ENCODE measurements at regions not wholly inside any gene's neighbourhood (a gene's known extent, or its start where the extent isn't known, plus 50 kb on each side); places are given as distances from the start of the nearest gene placed in this dataset.

DNA sequence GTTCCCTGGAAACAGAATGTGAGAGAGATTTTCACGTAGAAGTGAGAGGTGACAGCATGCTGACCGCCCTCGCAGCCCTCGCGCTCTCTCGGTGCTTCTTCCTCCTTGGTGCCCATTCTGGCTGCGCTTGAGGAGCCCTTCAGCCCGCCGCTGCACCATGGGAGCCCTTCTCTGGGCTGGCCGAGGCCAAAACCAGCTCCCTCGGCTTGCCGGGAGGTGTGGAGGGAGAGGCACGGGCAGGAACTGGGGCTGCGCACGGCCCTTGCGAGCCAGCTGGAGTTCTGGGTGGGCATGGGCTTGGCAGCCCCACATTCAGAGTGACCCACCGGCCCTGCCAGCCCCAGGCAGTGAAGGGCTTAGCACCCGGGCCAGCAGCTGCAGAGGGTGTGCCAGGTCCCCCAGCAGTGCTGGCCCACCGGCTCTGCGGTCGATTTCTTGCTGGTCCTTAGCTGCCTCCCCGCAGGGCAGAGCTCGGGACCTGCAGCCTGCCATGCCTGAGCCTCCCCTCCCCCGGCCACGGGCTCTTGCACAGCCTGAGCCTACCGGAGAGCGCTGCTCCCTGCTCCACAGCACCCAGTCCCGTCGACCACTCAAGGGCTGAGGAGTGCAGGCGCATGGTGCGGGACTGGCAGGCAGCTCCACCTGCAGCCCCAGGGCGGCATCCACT, 888.7 kb upstream of the ZWINT start:
- DNase-seq (ENCODE audit: low read depth in 2 of 3, low spot score in 2 of 3): no peak

DNA sequence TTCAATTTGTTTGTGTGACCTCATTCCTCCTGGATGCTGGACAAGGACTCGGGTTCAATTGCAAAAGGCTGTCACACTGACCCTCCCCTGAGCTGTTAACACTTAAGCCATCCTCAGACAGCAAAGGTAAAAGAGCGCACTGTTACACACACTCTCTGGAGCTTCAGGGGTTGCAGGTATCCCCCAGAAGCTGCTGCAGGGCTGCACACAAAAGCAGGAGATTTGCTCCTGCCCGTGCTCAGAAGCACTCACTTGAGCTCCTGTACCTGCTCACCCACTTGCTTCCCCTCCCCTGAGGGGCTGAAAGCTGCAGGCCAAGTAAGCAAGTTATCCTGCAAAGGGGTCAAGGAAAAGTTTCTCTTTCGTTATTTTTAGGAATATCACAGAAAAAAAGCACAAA, 886.2 kb upstream of the ZWINT start:
- no peak for DNase-seq (ENCODE audit: low read depth in 2 of 3, low spot score in 2 of 3)

DNA sequence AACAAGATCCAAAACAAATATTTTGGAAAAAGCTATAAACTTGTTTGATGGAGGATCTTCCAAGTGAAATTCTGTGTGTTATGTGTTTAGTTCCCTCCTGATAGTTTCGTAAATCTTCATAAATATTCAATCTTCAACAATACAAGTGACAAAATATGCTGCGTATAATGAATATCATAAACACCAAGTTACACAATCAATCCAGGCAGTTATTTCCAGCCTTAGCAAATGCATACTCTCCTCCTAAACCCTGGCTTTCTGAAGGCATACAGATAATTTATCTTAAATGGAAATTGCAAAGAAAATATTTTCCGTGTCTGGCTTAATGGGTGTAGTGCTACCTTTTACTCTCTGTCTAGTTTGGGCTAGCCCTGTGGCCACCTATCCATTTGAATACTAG, 864.9 kb upstream of the ZWINT start:
- DNase-seq (ENCODE audit: low read depth in 2 of 3, low spot score in 2 of 3): no peak

DNA sequence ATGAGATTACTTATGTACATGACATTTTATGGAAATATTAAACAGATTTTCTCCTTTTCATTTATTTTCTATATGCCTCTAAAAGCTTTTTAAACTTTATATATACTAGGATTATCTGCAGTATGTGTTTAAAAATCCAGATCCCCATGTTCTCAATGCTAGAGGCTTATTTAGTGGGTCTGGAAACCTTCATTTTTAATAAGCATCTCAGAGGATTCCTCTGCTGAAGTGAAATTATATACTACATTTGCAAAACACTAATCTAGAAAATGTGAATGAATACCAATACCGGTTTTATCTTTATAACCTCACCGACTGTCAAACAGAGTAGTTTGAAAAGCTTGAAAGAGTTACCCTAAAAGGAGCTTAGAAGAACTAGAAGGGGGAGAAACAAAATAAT, 863.8 kb upstream of the ZWINT start:
- DNase-seq (ENCODE audit: low read depth in 2 of 3, low spot score in 2 of 3): no peak

DNA sequence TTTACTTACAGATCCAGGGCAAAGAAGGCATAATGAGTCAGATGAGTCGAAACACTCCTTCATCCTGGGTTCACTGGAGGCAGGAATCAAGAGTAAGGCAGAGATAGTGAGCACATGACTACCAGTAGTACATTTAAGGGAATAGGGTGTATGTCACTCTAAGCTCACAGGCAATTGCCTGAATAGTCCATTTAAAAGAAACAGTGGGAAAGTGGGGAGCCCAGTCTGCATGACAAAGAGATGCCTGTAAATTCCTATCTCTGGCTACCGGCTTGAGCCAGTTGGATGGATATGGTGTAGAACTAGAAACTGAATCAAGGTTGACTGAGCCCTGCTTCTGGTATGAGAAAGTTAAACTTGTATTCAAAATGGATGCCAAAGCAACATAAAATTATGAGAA, 861.5 kb upstream of the ZWINT start:
- DNase-seq (ENCODE audit: low read depth in 2 of 3, low spot score in 2 of 3): no peak

DNA sequence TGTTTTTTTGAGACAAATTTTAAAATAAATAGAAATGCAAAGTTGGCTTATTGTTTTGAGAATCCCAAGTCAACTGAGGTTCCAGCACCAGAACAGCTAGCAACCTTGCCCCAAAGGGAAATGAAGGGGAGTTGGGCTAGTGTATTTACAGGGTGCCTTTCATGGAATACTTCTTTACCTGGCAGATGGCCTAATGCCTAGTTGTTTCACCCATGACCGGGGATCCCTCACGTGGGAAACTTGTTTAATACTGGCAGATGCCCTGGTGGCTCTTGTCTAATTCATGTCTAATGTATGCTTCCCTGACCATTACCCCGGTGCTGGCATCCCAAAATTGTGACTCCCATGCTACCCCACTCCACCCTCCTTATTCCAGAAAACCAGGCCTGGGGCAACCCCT, 861.1 kb upstream of the ZWINT start:
- no peak for DNase-seq (ENCODE audit: low read depth in 2 of 3, low spot score in 2 of 3)

DNA sequence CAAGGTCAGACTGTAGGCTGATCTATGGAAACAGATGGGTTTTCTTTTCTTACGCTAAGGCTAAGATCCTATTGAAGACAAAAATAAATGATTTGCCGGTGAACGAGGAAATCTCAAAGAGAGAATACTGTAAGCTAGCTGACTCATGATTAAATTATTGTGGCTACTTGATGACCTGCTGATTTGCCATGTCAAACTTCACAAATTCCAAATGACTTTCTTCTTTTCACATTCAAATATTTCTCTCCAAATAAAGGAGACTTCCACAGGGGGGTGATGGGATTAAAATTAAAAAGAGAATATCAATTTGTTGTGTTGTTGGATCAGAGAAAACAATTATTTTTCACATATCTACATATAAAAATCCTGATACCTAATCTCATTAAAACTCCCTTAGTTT, 860.6 kb upstream of the ZWINT start:
- DNase-seq (ENCODE audit: low read depth in 2 of 3, low spot score in 2 of 3): no peak

DNA sequence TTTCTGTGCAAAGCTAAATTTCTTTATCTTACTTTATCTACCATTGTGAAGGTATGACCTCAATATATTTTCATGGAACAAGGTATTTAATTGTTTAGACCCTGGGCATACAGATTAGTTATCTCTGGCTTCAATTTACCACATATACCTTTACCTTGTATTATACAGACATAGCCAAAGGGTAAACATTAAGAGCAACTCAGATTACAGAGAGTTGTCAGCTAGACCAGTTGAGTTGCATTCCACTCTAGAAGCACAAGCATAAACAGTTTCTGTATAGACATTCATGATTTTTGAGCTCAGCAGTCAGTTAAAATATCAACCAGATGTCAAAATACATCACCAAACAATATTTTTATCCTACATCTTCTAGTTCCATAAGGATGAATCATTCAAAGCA, 857.3 kb upstream of the ZWINT start:
- no peak for DNase-seq (ENCODE audit: low read depth in 2 of 3, low spot score in 2 of 3)

DNA sequence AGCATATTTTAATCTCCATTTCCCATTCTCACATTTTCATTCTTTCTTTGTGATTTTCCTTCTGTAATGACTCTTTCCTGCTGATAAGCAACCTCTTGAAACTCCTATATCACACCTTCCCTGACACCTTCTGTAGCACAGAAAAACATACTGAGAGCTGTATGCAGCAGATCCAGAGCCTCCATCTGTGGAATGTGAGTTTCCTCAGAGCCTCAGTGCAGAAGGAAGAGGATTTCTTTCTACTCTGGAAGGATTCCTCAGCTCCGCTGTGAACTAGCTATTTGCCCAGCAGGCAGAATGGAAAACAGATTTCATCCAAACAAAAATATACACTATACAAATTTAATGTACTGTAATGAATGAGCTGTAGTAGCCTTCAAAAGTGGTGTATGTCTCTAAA, 841.3 kb upstream of the ZWINT start:
- no peak for DNase-seq (ENCODE audit: low read depth in 2 of 3, low spot score in 2 of 3)

DNA sequence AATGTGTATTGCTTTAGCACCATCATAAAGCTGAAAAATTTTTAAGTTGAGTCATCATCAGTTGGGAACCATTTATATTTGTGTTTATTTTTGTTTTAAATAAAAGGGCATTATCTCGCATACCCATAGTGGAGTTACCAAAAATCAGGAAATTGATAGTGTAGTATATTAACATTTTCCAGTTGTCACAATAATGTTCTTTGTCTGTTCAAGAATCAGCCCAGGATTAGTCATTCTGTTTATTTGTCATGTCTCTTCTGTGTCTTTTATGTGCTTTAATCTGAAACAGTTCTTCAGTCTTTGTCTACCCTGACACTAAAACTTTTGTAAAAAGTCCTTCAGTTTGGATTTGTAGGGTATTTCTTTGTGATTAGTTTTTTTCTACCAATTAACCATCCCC, 827.8 kb upstream of the ZWINT start:
- no peak for DNase-seq (ENCODE audit: low read depth in 2 of 3, low spot score in 2 of 3)

DNA sequence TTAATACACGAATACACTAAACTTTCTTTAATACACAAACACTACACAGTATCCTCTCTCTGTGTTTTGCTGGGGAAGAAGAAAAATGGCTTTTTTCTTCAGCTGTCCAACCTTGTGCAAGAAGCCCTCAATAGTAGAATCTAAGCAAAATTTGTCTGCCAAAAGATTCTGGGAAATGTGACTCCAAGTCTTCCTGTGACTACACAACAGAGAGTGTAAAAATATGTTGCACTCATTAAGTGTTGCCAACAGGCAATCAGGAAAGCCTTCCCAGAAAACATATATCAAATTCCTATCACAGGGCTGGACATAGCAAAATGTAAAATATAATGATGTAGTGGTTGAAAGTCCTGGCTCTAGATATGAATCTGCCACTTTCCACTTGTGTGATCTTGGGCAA, 825.1 kb upstream of the ZWINT start:
- DNase-seq (ENCODE audit: low read depth in 2 of 3, low spot score in 2 of 3): no peak

DNA sequence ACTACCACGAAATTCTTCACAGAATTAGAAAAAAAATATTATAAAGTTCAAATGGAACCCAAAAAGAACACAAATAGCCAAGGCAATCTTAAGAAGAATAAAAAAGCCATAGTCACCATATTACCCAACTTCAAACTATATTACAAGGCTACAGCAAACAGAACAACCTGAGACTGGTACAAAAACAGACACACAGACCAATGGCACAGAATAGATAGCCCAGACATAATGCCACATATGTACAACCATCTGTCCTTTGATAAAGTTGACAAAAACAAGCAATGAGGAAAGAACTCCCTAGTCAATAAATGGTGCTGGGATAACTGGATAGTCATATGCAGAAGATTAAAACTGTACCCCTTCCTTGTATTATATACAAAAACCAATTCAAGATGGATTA, 808.5 kb upstream of the ZWINT start:
- DNase-seq (ENCODE audit: low read depth in 2 of 3, low spot score in 2 of 3): no peak

DNA sequence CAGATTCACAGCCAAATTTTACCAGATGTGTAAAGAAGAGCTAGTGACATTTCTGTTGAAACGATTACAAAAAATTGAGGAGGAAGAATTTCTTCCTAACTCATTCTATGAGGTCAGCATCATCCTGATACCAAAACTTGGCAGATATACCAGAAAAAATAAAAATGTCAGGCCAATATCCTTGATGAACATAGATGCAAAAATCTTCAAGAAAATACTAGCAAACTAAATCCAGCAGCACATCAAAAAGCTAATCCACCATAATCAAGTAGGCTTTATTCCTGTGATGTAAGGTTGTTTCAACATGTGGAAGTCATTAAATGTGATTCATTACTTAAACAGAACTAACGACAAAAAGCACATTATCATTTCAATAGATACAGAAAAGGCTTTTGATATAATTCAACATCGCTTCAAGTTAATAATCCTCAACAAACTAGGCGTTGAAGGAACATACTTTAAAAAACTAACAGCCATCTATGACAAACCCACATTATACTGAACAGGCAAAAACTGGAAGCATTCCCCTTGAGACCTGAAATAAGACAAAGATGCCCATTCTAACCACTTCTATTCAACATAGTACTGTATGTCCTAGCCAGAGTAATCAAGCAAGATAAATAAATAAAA, 807.7 kb upstream of the ZWINT start:
- DNase-seq (ENCODE audit: low read depth in 2 of 3, low spot score in 2 of 3): no peak

DNA sequence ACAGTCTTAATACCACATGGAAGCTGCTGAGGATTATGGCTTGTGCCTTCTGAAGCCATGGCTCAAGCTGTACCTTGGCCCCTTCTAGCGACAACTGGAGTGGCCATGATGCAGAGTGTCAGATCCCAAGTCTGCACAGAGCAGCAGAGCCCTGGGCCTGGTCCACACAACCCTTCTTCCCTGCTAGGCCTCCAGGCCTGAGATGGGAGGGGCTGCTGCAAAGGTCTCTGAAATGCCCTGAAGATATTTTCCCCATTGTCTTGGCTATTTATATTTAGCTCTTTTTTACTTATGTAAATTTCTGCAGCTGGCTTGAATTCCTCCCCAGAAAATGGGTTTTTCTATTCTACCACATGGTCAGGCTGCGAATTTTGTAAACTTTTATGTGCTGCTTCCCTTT, 804.6 kb upstream of the ZWINT start:
- no peak for DNase-seq (ENCODE audit: low read depth in 2 of 3, low spot score in 2 of 3)

DNA sequence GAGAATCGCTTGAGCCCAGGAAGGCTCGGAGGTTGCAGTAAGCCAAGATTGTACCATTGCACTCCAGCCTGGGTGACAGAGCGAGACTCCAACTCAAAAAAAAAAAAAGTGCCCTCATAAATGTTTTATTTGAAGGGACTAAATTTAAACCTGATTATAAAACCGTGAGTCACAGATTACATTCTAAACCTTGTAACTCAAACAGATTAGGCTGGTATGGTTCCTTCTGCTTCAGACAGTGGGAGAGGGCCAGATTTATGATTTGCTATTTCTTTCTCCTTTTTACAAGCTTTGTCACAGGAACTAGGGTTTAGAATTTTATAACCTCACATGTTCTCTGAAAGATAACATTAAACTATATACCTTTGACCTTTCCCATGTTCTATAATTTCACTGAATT, 801.2 kb upstream of the ZWINT start:
- no peak for DNase-seq (ENCODE audit: low read depth in 2 of 3, low spot score in 2 of 3)

DNA sequence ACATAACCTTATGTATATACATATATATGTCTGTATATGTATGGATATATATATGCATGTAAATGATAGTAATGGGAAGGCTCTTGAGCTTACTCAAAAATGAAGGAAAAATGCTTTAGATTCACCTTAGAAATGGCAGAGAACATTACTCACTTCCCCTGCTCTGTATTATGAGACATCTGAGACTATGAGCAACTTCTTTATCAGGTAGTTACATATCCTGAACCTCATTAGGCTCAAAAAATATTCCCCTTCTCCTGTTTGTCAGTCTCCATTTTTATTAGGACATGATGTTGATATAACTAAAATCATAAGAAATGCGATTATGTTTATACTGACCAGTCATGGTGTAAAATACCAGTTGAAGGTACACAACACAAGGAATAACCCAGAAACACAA, 800.1 kb upstream of the ZWINT start:
- DNase-seq (ENCODE audit: low read depth in 2 of 3, low spot score in 2 of 3): no peak

DNA sequence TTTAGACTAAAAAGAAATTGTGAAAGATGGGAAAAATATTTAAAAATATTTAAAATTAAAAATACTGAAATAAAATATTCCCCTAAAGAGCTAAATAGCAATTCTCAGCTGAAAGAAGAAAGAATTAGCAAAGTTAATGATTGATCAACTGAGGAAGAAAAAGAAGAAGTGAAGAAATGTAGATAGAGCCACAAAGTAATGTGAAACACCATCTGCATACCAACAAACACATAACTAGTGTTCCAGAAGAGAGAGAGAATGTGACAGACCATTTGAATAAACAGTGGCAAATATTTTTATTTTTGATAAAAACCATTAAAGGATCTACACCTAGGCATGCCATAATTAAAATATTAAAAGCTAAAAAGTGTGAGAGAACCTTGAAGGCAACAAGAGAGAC, 784.5 kb upstream of the ZWINT start:
- no peak for DNase-seq (ENCODE audit: low read depth in 2 of 3, low spot score in 2 of 3)

DNA sequence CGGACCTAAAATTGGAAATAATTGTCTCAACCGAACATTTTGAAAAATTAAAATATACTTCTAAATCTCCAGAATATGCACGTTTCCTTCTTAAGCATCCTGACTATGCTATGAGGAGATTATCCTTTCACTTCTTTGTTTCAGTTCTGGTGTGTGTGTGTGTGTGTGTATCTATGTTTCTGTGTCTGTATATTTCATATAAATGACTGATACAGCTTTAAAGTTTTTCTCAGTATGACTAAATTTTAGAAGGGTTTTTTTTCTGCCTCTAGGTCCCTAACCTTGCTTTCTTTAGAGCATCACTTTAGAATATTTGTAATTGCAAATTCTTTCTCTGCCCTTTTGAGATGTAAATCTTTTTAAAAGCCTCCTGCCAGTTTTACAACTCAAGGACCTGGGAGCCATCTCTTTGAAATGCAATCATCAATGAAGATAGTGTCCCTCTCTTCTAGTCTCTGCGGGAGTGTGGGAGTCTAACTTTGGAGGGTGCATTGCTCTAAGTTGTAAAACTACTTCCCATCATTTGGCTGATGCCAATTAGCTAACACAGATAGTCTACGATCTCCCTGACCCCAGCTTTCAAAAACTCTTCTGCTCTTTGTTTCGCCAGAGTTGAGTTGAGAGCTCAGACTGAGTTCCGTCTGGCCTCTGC, 782.0 kb upstream of the ZWINT start:
- DNase-seq (ENCODE audit: low read depth in 2 of 3, low spot score in 2 of 3): no peak

DNA sequence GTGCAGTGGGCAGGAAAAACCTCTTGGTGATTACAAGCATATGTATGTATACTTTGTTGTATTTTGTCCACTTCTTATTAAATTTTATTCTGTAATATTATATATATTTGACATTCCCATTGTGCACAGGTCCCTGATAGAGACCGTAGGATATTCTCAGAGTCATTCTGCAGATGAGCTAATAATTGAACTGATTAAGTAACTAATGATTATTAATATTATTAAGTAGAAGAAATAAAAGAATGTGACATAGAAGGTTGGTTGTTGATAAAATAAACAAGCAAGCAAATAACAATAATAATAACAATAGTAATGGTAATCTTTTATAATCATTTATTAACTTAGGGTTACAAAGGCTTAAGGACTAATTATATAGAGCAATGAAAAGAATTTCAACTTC, 780.6 kb upstream of the ZWINT start:
- no peak for DNase-seq (ENCODE audit: low read depth in 2 of 3, low spot score in 2 of 3)

DNA sequence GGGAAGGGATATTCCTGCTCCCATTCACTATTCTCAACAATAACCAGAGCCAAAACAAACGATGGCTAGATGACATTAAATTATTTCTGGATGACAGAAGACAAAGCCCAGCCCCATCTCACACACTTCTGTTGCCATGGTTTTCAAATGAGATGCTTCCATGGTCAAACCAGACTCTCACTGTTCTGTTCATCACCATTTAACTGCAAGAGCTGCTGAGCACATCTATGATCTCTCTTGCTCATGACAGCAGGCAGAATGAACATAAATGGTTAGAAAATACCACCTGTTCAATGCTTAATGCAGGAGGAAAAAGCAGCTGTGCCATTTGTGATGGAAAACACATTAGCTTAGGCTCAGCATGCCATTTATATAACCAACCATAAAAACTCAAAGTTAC, 758.6 kb upstream of the ZWINT start:
- no peak for DNase-seq (ENCODE audit: low read depth in 2 of 3, low spot score in 2 of 3)

DNA sequence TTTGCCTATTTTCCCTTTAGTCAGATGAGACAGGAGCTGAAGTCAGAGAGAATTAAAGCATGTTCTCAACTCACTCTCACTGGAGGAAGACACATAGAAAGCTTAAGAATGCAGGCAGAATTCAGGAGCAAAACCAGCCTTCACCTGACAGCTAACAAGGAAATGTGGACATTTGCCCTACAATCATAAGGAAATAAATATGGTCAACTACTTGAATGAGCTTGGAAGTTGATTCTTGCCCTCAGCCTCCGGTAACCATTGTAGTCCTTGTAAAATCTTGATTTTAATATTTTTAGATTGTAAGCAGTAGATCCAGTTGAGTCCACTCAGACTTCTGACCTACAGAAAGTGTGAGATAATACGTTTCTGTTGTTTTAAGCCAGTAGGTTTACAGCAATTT, 752.5 kb upstream of the ZWINT start:
- DNase-seq (ENCODE audit: low read depth in 2 of 3, low spot score in 2 of 3): no peak

DNA sequence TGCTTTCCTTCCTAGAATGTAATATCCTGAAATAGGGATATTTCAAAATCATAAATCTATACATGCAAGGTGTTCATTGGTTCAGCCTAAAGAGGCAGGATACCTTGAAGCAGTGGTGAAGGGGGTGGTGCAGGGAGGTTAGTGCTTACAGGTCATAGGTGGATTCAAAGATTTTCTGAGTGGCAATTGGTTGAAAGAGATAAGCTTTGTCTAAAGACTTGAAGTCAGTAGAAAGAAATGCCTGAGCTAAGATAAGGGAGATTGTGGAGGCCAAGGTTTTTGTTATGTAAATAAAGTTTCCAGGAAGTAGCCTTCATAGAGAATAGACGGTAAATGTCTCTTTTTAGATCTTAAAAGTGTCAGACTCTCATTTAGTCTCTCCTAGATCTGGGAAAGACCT, 741.2 kb upstream of the ZWINT start:
- no peak for DNase-seq (ENCODE audit: low read depth in 2 of 3, low spot score in 2 of 3)

DNA sequence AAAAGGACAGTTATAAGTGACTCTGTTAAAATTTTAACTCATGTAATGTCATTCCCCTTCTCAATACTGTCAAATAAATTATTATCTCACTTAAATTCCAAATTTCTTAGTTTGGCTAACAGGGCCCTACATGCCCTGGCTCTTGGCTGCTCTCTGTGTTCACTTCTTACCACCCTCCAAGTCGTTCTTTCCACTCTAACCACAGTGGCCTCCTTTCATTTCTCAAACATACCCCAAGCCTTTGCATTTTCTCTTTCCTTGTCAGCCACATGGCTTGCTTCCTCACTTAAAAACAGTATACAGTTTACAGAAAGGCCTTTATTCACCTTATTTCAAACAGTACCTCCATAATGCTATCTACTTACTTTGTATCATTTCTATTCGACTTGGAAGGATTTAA, 737.1 kb upstream of the ZWINT start:
- DNase-seq (ENCODE audit: low read depth in 2 of 3, low spot score in 2 of 3): no peak

All from hematopoietic multipotent progenitor cell (in vitro differentiated cells).